Upper lobe of right lung (tissue), 1 donor: ENCODE measurements at regions not wholly inside any gene's neighbourhood (a gene's known extent, or its start where the extent isn't known, plus 50 kb on each side); places are given as distances from the start of the nearest gene placed in this dataset.

Source experiments
- ATAC-seq: fragments of 200-7000 bp; cut with Tn5 transposase; one replicate; pipeline ENCODE4 v1.9.1; 2020; ENCODE audit warnings: mild to moderate bottlenecking, moderate library complexity
- DNase-seq: peaks from one replicate; pipeline ENCODE4 v3.0.0-alpha.2; 2020
- H3K27ac ChIP-seq: fragments of 200-600 bp; one replicate; pipeline ENCODE4 v1.8.0; 2022
- H3K27me3 ChIP-seq: fragments of 200-600 bp; one replicate; pipeline ENCODE4 v1.8.0; 2022; ENCODE audit warnings: mild to moderate bottlenecking
- H3K36me3 ChIP-seq: fragments of 200-600 bp; one replicate; pipeline ENCODE4 v1.8.0; 2022
- H3K4me1 ChIP-seq: fragments of 200-600 bp; one replicate; pipeline ENCODE4 v1.8.0; 2022
- H3K4me3 ChIP-seq: fragments of 200-600 bp; one replicate; pipeline ENCODE4 v1.8.0; 2022; ENCODE audit warnings: mild to moderate bottlenecking
- H3K9me3 ChIP-seq: fragments of 200-600 bp; one replicate; pipeline ENCODE4 v1.8.0; 2022
- intact Hi-C: fragments of 100-400 bp; cut with DNase I; formaldehyde crosslinking; loops from one replicate; pipeline ENCODE4 v1.11.0; 2022
- TF ChIP-seq, protein P1 (sequence below): fragments of 200-600 bp; IDR thresholded peaks from one replicate; pipeline ENCODE4 v1.8.0; 2022; ENCODE audit warnings: antibody characterized with exemption
- donor health status: DM: no; HTN: yes; CAD: no; lungs with severe emphysema.

GRCh38 chr6:106022801-106023200 lies 63.3 kb upstream of the PRDM1 start:
- TF ChIP-seq, protein P1, sequence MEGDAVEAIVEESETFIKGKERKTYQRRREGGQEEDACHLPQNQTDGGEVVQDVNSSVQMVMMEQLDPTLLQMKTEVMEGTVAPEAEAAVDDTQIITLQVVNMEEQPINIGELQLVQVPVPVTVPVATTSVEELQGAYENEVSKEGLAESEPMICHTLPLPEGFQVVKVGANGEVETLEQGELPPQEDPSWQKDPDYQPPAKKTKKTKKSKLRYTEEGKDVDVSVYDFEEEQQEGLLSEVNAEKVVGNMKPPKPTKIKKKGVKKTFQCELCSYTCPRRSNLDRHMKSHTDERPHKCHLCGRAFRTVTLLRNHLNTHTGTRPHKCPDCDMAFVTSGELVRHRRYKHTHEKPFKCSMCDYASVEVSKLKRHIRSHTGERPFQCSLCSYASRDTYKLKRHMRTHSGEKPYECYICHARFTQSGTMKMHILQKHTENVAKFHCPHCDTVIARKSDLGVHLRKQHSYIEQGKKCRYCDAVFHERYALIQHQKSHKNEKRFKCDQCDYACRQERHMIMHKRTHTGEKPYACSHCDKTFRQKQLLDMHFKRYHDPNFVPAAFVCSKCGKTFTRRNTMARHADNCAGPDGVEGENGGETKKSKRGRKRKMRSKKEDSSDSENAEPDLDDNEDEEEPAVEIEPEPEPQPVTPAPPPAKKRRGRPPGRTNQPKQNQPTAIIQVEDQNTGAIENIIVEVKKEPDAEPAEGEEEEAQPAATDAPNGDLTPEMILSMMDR, result no peak
- intact Hi-C loops, result no loop called here
- Histone ChIP-seq H3K4me3 (no peak overlapping the region), H3K9me3 (no peaks in the 10 kb centered on the region), H3K27ac (no peak overlapping the region), H3K36me3 (no peaks in the 10 kb centered on the region), H3K4me1 (peaks cover 13% of the 10 kb centered on the region), H3K27me3 (peaks cover 6% of the 10 kb centered on the region)
- no peak for ATAC-seq
- no peak for DNase-seq

DNA sequence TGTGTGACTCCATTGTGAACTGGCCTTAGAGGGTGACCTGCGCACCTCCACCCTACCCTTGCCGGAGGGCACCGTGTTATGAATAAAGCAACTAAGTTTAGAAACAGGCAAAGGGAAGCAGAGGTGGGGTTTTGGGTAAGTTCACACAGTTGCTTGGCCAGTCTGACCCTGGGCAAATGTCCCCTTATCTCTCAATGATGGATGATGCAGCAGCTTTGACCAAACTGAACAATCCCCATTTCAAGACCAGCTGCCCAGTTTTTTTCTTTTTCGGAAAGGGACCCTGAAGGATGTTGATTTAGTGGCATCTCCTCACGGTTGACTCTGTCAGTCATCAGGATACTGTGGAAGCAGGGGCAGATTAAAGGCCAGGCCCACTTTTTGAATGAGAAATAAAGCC lies 68.7 kb upstream of the PRDM1 start:
- Histone ChIP-seq H3K9me3 (no peaks in the 10 kb centered on the region), H3K36me3 (no peaks in the 10 kb centered on the region), H3K27ac (no peak overlapping the region), H3K4me1 (no peaks in the 10 kb centered on the region), H3K4me3 (no peak overlapping the region), H3K27me3 (peaks cover 5% of the 10 kb centered on the region)
- intact Hi-C loops, result no loop called here
- TF ChIP-seq, protein P1, result no peak
- no peak for DNase-seq
- no peak for ATAC-seq

DNA sequence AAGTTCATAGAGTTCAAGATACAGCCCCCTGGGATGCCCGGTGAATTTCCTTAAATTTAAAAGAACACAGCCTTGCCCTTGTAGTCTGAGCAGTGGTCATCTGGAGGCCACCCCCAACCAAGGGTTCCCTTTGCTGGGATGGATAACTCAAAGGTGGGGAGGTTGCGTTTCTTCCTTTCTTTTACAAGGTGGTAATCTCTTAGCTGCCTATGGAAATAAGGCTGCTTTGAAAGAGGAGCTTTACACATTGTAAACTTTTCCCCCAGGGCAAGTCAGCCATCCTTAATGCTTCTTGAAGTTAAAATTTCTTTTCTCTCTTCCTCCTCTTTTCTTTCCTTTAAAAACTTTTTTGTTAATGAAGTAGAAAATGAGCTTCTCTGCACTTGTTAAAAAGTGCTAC lies 71.2 kb upstream of the PRDM1 start:
- Histone ChIP-seq H3K36me3 (no peaks in the 10 kb centered on the region), H3K27me3 (peaks cover 5% of the 10 kb centered on the region), H3K27ac (no peak overlapping the region), H3K9me3 (no peaks in the 10 kb centered on the region), H3K4me1 (no peaks in the 10 kb centered on the region), H3K4me3 (no peak overlapping the region)
- DNase-seq (no peak), ATAC-seq (no peak)
- intact Hi-C loops, result no loop called here
- TF ChIP-seq, protein P1, result no peak

DNA sequence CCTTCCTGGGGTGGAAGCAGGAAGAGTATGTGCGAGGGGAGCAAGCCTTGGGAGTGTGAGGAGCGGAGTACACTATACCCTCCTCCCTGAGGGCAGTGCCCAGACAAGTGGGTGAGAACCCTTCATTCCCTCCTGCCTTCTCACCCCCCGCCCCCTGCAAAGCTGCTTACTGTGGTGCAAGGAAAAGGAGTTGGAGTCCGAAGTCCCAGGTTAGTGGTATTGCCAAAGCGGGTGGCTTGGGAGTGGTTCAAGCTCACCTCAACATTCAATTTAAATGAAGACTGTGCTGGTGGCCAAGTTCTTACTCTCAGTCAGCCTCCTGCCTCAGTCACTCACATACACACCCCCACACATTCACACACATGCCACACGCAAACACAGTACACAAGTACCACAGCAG lies 74.7 kb upstream of the PRDM1 start:
- Histone ChIP-seq H3K27ac (no peak overlapping the region), H3K36me3 (no peaks in the 10 kb centered on the region), H3K4me1 (no peaks in the 10 kb centered on the region), H3K9me3 (no peaks in the 10 kb centered on the region), H3K27me3 (peaks cover 5% of the 10 kb centered on the region), H3K4me3 (no peak overlapping the region)
- intact Hi-C loops, result no loop called here
- TF ChIP-seq, protein P1, result no peak
- no peak for DNase-seq
- ATAC-seq, result no peak

- no peaks in the 10 kb centered on the region for H3K36me3 ChIP-seq
- intact Hi-C loops, result no loop called here
- H3K27ac ChIP-seq, result no peak overlapping the region
- no peak overlapping the region for H3K4me3 ChIP-seq
- no peaks in the 10 kb centered on the region for H3K9me3 ChIP-seq
- TF ChIP-seq, protein P1, result no peak
- ATAC-seq (no peak), DNase-seq (no peak)
- H3K4me1 ChIP-seq, result no peaks in the 10 kb centered on the region
- peaks cover under 1% of the 10 kb centered on the region for H3K27me3 ChIP-seq
Observed at GRCh38 chr6:106005954-106006353, 80.2 kb upstream of the PRDM1 start.

DNA sequence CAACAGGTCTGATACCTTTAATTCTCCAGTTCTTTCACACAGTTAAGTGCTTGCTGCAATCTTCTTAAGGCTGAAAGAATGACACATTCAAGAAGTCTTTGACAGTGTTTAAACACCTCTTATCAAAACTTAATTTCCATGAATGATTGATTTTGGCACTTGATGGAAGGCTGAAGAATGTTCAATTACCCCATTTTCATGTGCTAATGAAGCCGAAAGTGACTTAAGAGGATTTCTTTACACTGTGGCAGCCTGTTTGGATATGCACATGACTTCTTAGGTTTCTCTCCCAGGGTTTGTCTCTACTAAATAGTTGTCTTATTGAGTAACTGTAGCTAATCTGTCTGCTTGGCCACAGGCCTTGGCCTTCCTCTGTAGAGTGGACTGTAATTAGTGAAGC lies 81.1 kb upstream of the PRDM1 start:
- intact Hi-C loops, result no loop called here
- Histone ChIP-seq H3K9me3 (no peaks in the 10 kb centered on the region), H3K27ac (no peak overlapping the region), H3K4me3 (no peak overlapping the region), H3K4me1 (no peaks in the 10 kb centered on the region), H3K27me3 (peaks cover 4% of the 10 kb centered on the region), H3K36me3 (no peaks in the 10 kb centered on the region)
- no peak for DNase-seq
- TF ChIP-seq, protein P1, result no peak
- ATAC-seq, result no peak
